ENCODE measurements at regions not wholly inside any gene's neighbourhood (a gene's known extent, or its start where the extent isn't known, plus 50 kb on each side); places are given as distances from the start of the nearest gene placed in this dataset.

DNA sequence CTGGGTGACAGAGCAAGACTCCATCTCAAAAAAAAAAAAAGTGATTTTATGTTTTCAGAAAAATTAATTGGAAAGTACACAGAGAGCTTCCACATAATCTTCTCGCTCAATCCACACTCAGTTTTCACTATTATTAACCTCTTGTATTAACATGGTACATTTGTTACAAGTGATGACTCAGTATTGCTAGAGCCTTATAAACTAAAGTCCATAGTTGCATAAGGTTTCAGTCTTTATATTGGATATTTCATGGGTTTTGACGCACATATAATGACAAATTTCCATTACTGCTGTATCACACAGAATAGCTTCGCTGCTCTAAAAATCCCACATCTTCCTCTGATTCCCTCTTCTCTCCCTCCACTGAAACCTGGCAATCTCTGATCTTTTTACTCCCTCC is 603.5 kb downstream of the XIRP2 start:
- no peak overlapping the region for H3K9ac ChIP-seq (ENCODE audit: low read length)
- no peak for DNase-seq
- no peaks in the 10 kb centered on the region for H3K9me3 ChIP-seq (replicated peaks; ENCODE audit: insufficient read depth, low read length)
- H3K79me2 ChIP-seq (ENCODE audit: low read length) = no peaks in the 10 kb centered on the region
- H4K20me1 ChIP-seq (ENCODE audit: insufficient read depth, low read length) = no peaks in the 10 kb centered on the region
- H3K27me3 ChIP-seq (replicated peaks; ENCODE audit: insufficient read depth, low read length) = no peaks in the 10 kb centered on the region
- no peak overlapping the region for H2AFZ ChIP-seq (ENCODE audit: low read length)
- no peak overlapping the region for H3K4me2 ChIP-seq (ENCODE audit: low read depth, low read length)
- H3K36me3 ChIP-seq (replicated peaks; ENCODE audit: insufficient read depth, low read length) = no peaks in the 10 kb centered on the region
- no peaks in the 10 kb centered on the region for H3K4me1 ChIP-seq (ENCODE audit: low read length)
- no peak for TF ChIP-seq EZH2 (optimal IDR thresholded peaks at IDR 0.05; ENCODE audit: low read depth, low read length)
- H3K27ac ChIP-seq (ENCODE audit: low read length) = no peak overlapping the region
- H3K4me3 ChIP-seq (ENCODE audit: low read length) = no peak overlapping the region
- H3K9me2 ChIP-seq (replicated peaks; ENCODE audit: insufficient read depth, low read length) = no peaks in the 10 kb centered on the region
- no peaks in the 10 kb centered on the region for H3F3A ChIP-seq (ENCODE audit: insufficient read depth, low read length)

DNA sequence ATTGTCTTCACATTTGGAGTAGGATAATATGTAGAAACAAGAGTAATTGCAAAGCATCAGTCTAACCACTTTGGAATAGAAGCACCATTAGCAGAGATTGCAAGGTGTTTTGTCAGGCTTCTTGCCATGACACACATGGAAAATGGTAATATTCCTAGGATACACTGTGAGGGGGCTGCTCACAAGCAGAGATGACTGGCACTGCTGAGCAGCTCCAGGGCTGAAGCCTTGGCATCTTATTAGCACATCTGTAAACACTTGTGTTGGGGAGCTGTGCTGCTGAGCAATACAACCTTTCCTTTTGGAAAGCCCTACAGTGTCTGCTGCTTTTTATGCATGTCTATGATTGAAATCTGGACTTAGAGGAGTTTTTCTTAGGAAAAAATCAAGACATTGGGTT is 602.2 kb downstream of the XIRP2 start:
- Histone ChIP-seq H3K27ac (ENCODE audit: low read length) (no peak overlapping the region), H3F3A (ENCODE audit: insufficient read depth, low read length) (no peaks in the 10 kb centered on the region), H3K9me2 (replicated peaks; ENCODE audit: insufficient read depth, low read length) (no peaks in the 10 kb centered on the region), H2AFZ (ENCODE audit: low read length) (no peak overlapping the region), H3K79me2 (ENCODE audit: low read length) (no peaks in the 10 kb centered on the region), H3K4me3 (ENCODE audit: low read length) (no peak overlapping the region), H4K20me1 (ENCODE audit: insufficient read depth, low read length) (no peaks in the 10 kb centered on the region), H3K9me3 (replicated peaks; ENCODE audit: insufficient read depth, low read length) (no peaks in the 10 kb centered on the region), H3K4me2 (ENCODE audit: low read depth, low read length) (no peak overlapping the region), H3K4me1 (ENCODE audit: low read length) (no peaks in the 10 kb centered on the region), H3K36me3 (replicated peaks; ENCODE audit: insufficient read depth, low read length) (no peaks in the 10 kb centered on the region), H3K9ac (ENCODE audit: low read length) (no peak overlapping the region), H3K27me3 (replicated peaks; ENCODE audit: insufficient read depth, low read length) (no peaks in the 10 kb centered on the region)
- no peak for DNase-seq
- TF ChIP-seq CTCF (IDR thresholded peaks at IDR 0.05; ENCODE audit: low read length) (no peak), EZH2 (optimal IDR thresholded peaks at IDR 0.05; ENCODE audit: low read depth, low read length) (no peak), EZH2phosphoT487 (IDR thresholded peaks at IDR 0.05; ENCODE audit: low read length) (no peak)

DNA sequence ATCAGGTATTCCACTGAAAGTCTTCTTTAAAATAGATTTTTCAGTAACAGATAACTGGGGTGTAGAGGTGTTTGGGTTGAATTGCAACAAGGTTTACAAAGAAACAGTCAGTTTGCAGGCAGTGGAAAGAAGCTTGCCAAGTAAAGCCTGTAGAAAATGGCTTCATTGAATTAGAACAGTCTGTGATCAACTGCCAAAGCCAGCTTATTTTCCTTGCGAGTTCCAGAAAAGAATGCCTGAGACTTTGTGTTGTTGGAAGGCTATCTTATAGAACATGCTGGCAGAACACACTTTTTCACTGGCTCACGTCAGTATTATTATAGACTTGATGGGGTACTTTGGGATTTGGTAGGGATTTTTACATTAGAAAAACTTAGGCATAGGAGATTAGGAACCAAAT is 601.0 kb downstream of the XIRP2 start:
- no peak for DNase-seq
- Histone ChIP-seq H3K27ac (ENCODE audit: low read length) (no peak overlapping the region), H3K27me3 (replicated peaks; ENCODE audit: insufficient read depth, low read length) (no peaks in the 10 kb centered on the region), H3K4me3 (ENCODE audit: low read length) (no peak overlapping the region), H3K9me3 (replicated peaks; ENCODE audit: insufficient read depth, low read length) (no peaks in the 10 kb centered on the region), H3K79me2 (ENCODE audit: low read length) (no peaks in the 10 kb centered on the region), H3K9ac (ENCODE audit: low read length) (no peak overlapping the region), H3K9me2 (replicated peaks; ENCODE audit: insufficient read depth, low read length) (no peaks in the 10 kb centered on the region), H3K4me2 (ENCODE audit: low read depth, low read length) (no peak overlapping the region), H4K20me1 (ENCODE audit: insufficient read depth, low read length) (no peaks in the 10 kb centered on the region), H3K4me1 (ENCODE audit: low read length) (no peaks in the 10 kb centered on the region), H3K36me3 (replicated peaks; ENCODE audit: insufficient read depth, low read length) (no peaks in the 10 kb centered on the region), H3F3A (ENCODE audit: insufficient read depth, low read length) (no peaks in the 10 kb centered on the region), H2AFZ (ENCODE audit: low read length) (no peak overlapping the region)
- TF ChIP-seq CTCF (IDR thresholded peaks at IDR 0.05; ENCODE audit: low read length) (no peak), EZH2 (optimal IDR thresholded peaks at IDR 0.05; ENCODE audit: low read depth, low read length) (no peak), EZH2phosphoT487 (IDR thresholded peaks at IDR 0.05; ENCODE audit: low read length) (no peak)

DNA sequence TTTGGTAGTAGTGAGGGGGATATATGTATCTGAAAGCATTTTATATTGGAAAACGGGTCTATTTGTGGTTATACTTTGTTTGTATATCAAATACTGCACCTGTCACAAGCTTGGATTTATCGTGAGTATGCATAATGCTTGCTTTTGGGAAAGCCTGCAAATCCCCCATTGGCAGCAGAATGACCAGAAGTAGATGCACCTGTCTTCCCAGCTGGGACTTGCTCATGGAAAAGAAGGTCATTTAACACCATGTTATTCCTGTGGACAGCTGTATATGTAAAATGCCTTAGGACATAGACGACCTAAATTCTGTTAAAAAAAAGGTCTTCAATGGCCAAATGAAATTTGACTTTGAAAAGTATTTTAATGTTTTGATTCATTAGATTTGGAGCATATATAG is 599.4 kb downstream of the XIRP2 start:
- no peaks in the 10 kb centered on the region for H3K9me3 ChIP-seq (replicated peaks; ENCODE audit: insufficient read depth, low read length)
- no peaks in the 10 kb centered on the region for H3K79me2 ChIP-seq (ENCODE audit: low read length)
- H3K4me3 ChIP-seq (ENCODE audit: low read length) = no peak overlapping the region
- no peaks in the 10 kb centered on the region for H3K27me3 ChIP-seq (replicated peaks; ENCODE audit: insufficient read depth, low read length)
- no peak overlapping the region for H3K9ac ChIP-seq (ENCODE audit: low read length)
- no peaks in the 10 kb centered on the region for H3K4me1 ChIP-seq (ENCODE audit: low read length)
- TF ChIP-seq EZH2phosphoT487 (IDR thresholded peaks at IDR 0.05; ENCODE audit: low read length) (no peak), CTCF (IDR thresholded peaks at IDR 0.05; ENCODE audit: low read length) (no peak), EZH2 (optimal IDR thresholded peaks at IDR 0.05; ENCODE audit: low read depth, low read length) (no peak)
- no peak overlapping the region for H3K27ac ChIP-seq (ENCODE audit: low read length)
- no peaks in the 10 kb centered on the region for H3F3A ChIP-seq (ENCODE audit: insufficient read depth, low read length)
- no peak overlapping the region for H2AFZ ChIP-seq (ENCODE audit: low read length)
- H4K20me1 ChIP-seq (ENCODE audit: insufficient read depth, low read length) = no peaks in the 10 kb centered on the region
- H3K4me2 ChIP-seq (ENCODE audit: low read depth, low read length) = no peak overlapping the region
- DNase-seq = no peak
- no peaks in the 10 kb centered on the region for H3K36me3 ChIP-seq (replicated peaks; ENCODE audit: insufficient read depth, low read length)
- no peaks in the 10 kb centered on the region for H3K9me2 ChIP-seq (replicated peaks; ENCODE audit: insufficient read depth, low read length)

All from MM.1S (cell line).